ENCODE measurements at regions not wholly inside any gene's neighbourhood (a gene's known extent, or its start where the extent isn't known, plus 50 kb on each side); places are given as distances from the start of the nearest gene placed in this dataset.
A peak's percentile ranks its signal among the peaks of the same experiment; 100 is the strongest.

DNA sequence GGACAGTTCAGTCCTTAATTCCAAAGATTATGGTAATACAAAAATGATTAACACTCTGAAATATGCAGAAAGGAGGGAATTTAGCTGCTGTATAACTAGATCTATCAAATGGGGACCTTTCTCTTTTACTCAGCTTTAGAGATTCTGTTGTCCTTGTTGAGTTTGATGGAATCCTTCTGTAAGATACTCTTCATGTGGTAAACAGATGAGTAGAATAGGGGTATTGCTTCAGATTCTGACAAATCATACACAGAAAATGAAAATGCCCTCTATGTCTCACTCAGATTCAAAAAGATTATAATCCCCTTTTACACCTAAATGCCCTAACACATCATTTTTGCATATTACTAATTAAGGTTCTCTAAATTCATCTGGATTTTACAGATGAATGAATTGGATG is 50.7 kb downstream of the ARHGAP35 start:
- TF ChIP-seq, protein P1, sequence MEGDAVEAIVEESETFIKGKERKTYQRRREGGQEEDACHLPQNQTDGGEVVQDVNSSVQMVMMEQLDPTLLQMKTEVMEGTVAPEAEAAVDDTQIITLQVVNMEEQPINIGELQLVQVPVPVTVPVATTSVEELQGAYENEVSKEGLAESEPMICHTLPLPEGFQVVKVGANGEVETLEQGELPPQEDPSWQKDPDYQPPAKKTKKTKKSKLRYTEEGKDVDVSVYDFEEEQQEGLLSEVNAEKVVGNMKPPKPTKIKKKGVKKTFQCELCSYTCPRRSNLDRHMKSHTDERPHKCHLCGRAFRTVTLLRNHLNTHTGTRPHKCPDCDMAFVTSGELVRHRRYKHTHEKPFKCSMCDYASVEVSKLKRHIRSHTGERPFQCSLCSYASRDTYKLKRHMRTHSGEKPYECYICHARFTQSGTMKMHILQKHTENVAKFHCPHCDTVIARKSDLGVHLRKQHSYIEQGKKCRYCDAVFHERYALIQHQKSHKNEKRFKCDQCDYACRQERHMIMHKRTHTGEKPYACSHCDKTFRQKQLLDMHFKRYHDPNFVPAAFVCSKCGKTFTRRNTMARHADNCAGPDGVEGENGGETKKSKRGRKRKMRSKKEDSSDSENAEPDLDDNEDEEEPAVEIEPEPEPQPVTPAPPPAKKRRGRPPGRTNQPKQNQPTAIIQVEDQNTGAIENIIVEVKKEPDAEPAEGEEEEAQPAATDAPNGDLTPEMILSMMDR (IDR thresholded peaks at IDR 0.05) = no peak
- intact Hi-C loops (cut with micrococcal nuclease) = no loop called here
- Histone ChIP-seq H3K27me3 (ENCODE audit: control insufficient read depth, insufficient read depth, low read length) (no peaks in the 10 kb centered on the region), H3K4me3 (ENCODE audit: low read length) (no peak overlapping the region), H3K9me3 (ENCODE audit: control insufficient read depth, insufficient read depth, low read length) (no peaks in the 10 kb centered on the region), H3K27ac (ENCODE audit: low read length) (no peak overlapping the region), H3K4me1 (ENCODE audit: control insufficient read depth, insufficient read depth, low read length) (peaks cover 11% of the 10 kb centered on the region), H3K36me3 (ENCODE audit: control insufficient read depth, insufficient read depth, low read length) (no peaks in the 10 kb centered on the region)
- Mint-ChIP-seq H3K4me1 (peaks cover 50 to 54% of the 10 kb centered on the region in 2 donors), H3K27ac (no peak overlapping the region), H3K27me3 (ENCODE audit: low read depth in 2 of 2) (no peaks in the 10 kb centered on the region), H3K36me3 (no peaks in the 10 kb centered on the region), H3K9me3 (no peaks in the 10 kb centered on the region), H3K4me3 (no peak overlapping the region)
- ATAC-seq = no peak
- DNase-seq = no peak

DNA sequence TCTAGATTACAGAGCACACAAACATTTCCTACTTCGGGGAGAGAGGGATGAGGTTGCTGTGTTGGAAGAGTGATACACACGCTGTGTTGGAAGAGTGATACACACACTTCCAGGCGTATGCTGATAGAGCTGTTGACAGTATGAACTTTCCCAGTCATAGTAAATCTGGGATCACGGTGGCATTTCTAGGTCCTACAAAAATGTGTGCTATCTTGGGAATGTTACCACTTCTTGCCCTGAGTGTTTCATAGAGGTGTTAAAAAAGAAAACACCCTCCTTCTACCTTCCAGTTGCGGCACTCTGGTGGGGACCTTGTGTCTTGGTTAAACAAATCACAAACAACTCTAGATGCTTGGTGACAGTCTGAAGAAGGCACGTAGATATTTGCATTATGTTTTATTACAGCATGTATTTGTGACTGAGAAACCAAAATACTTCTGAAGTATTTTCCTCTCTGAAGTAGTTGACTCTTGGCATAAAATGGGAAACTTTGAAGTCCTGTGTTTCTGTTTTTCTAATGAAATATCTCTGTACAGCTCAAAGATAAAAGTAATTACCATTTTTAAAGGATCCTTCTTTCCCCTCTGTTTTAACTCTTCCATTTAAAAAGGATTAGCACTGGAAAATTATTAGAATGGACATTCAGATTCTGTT is 52.5 kb downstream of the ARHGAP35 start:
- Mint-ChIP-seq H3K27me3 (ENCODE audit: low read depth in 2 of 2) (no peaks in the 10 kb centered on the region), H3K4me1 (peaks cover 51 to 55% of the 10 kb centered on the region in 2 donors), H3K27ac (peak overlapping the region; percentile 68 to 71), H3K9me3 (no peaks in the 10 kb centered on the region), H3K4me3 (peak overlapping the region; percentile 14), H3K36me3 (no peaks in the 10 kb centered on the region)
- H3K27ac ChIP-seq (ENCODE audit: low read length) = no peak overlapping the region
- peaks cover under 1% of the 10 kb centered on the region for H3K36me3 ChIP-seq (ENCODE audit: control insufficient read depth, insufficient read depth, low read length)
- H3K4me3 ChIP-seq (ENCODE audit: low read length) = no peak overlapping the region
- WGBS (ENCODE audit: insufficient coverage) = 100% methylated on average over 3 of the region's 6 CpGs
- ATAC-seq (no peak), DNase-seq (no peak)
- no peaks in the 10 kb centered on the region for H3K27me3 ChIP-seq (ENCODE audit: control insufficient read depth, insufficient read depth, low read length)
- H3K9me3 ChIP-seq (ENCODE audit: control insufficient read depth, insufficient read depth, low read length) = no peaks in the 10 kb centered on the region
- H3K4me1 ChIP-seq (ENCODE audit: control insufficient read depth, insufficient read depth, low read length) = peaks cover 11% of the 10 kb centered on the region
- TF ChIP-seq, protein P1 (IDR thresholded peaks at IDR 0.05) = no peak
- intact Hi-C loops (cut with micrococcal nuclease) = no loop called here

DNA sequence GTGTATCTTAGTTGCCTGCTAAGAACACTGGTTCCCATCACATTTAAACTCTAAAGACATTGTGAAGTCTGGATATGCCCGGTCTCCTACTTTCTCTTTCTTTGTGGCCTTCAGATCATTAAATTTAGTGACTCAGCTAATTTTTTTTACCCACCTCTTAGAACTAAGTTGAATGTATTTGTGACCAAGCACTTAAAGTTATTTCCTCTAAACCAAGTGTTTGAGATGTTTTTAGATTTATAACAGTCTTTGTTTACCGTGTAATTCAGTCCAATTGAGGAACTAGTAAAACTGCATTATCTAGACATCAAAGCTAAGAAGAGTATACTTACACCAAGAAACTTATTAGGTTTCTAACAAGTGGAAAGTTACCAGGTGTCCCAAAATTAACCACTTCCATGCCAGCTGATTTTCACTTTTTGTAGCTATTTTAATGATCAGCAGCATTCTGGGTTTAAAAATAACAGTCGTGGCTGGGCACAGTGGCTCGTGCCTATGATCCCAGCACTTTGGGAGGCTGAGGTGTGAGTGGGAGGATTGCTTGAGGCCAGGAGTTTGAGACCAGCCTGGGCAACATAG is 53.1 kb downstream of the ARHGAP35 start:
- intact Hi-C loops (cut with micrococcal nuclease) = no loop called here
- H3K27ac Mint-ChIP-seq = peak overlapping the region; percentile 68 to 71
- H3K4me1 ChIP-seq (ENCODE audit: control insufficient read depth, insufficient read depth, low read length) = peaks cover 11% of the 10 kb centered on the region
- TF ChIP-seq, protein P1 (IDR thresholded peaks at IDR 0.05) = no peak
- H3K27ac ChIP-seq (ENCODE audit: low read length) = no peak overlapping the region
- no peak overlapping the region for H3K4me3 ChIP-seq (ENCODE audit: low read length)
- H3K9me3 ChIP-seq (ENCODE audit: control insufficient read depth, insufficient read depth, low read length) = no peaks in the 10 kb centered on the region
- H3K36me3 ChIP-seq (ENCODE audit: control insufficient read depth, insufficient read depth, low read length) = peaks cover 7% of the 10 kb centered on the region
- peaks cover 47 to 50% of the 10 kb centered on the region in 2 donors for H3K4me1 Mint-ChIP-seq
- WGBS (ENCODE audit: insufficient coverage) = 35% methylated on average over 3 of the region's 4 CpGs
- H3K27me3 Mint-ChIP-seq (ENCODE audit: low read depth in 2 of 2) = no peaks in the 10 kb centered on the region
- peak overlapping the region; percentile 14 for H3K4me3 Mint-ChIP-seq
- peak in 2 of 3 donors; percentile 48 to 70 for ATAC-seq
- H3K27me3 ChIP-seq (ENCODE audit: control insufficient read depth, insufficient read depth, low read length) = no peaks in the 10 kb centered on the region
- no peaks in the 10 kb centered on the region for H3K9me3 Mint-ChIP-seq
- no peaks in the 10 kb centered on the region for H3K36me3 Mint-ChIP-seq
- no peak for DNase-seq

DNA sequence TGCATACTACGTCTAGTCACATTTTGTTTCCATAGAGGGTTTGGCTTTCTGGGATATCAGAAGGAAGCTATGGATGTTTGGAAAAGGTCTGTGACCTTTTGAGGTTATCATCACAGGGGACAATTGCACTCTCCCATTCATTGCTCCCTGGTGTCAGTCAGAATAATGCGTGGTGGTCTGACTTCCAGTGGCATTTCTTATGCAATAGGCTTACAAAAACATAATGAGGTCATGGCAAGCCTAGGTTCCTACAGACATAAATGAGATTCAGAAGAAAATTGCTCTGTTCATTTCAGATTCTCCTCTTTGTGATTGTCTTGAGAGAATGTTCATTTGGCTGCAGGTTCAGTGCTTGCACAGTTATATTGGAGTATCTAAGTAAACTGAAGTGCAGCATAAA is 54.6 kb downstream of the ARHGAP35 start:
- Mint-ChIP-seq H3K9me3 (no peaks in the 10 kb centered on the region), H3K27ac (no peak overlapping the region), H3K4me1 (peaks cover 38 to 51% of the 10 kb centered on the region in 2 donors), H3K36me3 (peaks cover 10% of the 10 kb centered on the region), H3K4me3 (no peak overlapping the region), H3K27me3 (ENCODE audit: low read depth in 2 of 2) (no peaks in the 10 kb centered on the region)
- TF ChIP-seq, protein P1 (IDR thresholded peaks at IDR 0.05) = no peak
- 87% methylated on average over 2 of the region's 2 CpGs for WGBS (ENCODE audit: insufficient coverage)
- no peaks in the 10 kb centered on the region for H3K27me3 ChIP-seq (ENCODE audit: control insufficient read depth, insufficient read depth, low read length)
- DNase-seq = no peak
- no peak overlapping the region for H3K27ac ChIP-seq (ENCODE audit: low read length)
- no peak overlapping the region for H3K4me3 ChIP-seq (ENCODE audit: low read length)
- intact Hi-C loops (cut with micrococcal nuclease) = no loop called here
- H3K4me1 ChIP-seq (ENCODE audit: control insufficient read depth, insufficient read depth, low read length) = peaks cover 5% of the 10 kb centered on the region
- no peaks in the 10 kb centered on the region for H3K9me3 ChIP-seq (ENCODE audit: control insufficient read depth, insufficient read depth, low read length)
- ATAC-seq = no peak
- H3K36me3 ChIP-seq (ENCODE audit: control insufficient read depth, insufficient read depth, low read length) = peaks cover 17% of the 10 kb centered on the region
